ENCODE measurements at regions not wholly inside any gene's neighbourhood (a gene's known extent, or its start where the extent isn't known, plus 50 kb on each side); places are given as distances from the start of the nearest gene placed in this dataset.

DNA sequence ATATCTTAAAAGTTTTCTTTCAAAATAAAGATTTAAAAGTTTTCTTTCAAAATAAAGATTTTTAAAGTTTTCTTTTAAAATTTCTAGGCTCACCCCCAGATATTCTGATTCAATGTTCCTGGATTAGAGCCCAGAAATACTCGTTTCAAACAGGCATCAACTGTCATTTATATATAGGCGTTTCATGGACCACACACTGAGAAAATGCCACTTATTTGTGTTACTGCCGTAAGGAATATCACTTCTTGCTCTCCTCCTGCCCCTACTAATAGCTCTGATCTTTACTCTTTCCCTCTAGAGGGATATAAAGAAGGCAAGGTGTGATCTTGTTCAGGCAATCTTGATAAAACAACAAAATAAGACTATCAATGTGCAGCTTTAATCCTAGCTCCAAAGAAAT is 1324.1 kb downstream of the CDH8 start:
- TF ChIP-seq, protein P1, sequence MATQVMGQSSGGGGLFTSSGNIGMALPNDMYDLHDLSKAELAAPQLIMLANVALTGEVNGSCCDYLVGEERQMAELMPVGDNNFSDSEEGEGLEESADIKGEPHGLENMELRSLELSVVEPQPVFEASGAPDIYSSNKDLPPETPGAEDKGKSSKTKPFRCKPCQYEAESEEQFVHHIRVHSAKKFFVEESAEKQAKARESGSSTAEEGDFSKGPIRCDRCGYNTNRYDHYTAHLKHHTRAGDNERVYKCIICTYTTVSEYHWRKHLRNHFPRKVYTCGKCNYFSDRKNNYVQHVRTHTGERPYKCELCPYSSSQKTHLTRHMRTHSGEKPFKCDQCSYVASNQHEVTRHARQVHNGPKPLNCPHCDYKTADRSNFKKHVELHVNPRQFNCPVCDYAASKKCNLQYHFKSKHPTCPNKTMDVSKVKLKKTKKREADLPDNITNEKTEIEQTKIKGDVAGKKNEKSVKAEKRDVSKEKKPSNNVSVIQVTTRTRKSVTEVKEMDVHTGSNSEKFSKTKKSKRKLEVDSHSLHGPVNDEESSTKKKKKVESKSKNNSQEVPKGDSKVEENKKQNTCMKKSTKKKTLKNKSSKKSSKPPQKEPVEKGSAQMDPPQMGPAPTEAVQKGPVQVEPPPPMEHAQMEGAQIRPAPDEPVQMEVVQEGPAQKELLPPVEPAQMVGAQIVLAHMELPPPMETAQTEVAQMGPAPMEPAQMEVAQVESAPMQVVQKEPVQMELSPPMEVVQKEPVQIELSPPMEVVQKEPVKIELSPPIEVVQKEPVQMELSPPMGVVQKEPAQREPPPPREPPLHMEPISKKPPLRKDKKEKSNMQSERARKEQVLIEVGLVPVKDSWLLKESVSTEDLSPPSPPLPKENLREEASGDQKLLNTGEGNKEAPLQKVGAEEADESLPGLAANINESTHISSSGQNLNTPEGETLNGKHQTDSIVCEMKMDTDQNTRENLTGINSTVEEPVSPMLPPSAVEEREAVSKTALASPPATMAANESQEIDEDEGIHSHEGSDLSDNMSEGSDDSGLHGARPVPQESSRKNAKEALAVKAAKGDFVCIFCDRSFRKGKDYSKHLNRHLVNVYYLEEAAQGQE (IDR thresholded peaks at IDR 0.05): no peak
- TF ChIP-seq, protein P2, sequence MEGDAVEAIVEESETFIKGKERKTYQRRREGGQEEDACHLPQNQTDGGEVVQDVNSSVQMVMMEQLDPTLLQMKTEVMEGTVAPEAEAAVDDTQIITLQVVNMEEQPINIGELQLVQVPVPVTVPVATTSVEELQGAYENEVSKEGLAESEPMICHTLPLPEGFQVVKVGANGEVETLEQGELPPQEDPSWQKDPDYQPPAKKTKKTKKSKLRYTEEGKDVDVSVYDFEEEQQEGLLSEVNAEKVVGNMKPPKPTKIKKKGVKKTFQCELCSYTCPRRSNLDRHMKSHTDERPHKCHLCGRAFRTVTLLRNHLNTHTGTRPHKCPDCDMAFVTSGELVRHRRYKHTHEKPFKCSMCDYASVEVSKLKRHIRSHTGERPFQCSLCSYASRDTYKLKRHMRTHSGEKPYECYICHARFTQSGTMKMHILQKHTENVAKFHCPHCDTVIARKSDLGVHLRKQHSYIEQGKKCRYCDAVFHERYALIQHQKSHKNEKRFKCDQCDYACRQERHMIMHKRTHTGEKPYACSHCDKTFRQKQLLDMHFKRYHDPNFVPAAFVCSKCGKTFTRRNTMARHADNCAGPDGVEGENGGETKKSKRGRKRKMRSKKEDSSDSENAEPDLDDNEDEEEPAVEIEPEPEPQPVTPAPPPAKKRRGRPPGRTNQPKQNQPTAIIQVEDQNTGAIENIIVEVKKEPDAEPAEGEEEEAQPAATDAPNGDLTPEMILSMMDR (IDR thresholded peaks at IDR 0.05): no peak
- TF ChIP-seq POLR2A (IDR thresholded peaks at IDR 0.05; ENCODE audit: low read length) (no peak), KDM5A (IDR thresholded peaks at IDR 0.05) (no peak), HOXB5 (CRISPR knock-in tag; IDR thresholded peaks at IDR 0.05) (no peak), RCOR1 (IDR thresholded peaks at IDR 0.05; ENCODE audit: low read depth, low read length) (no peak), RAD21 (conservative IDR thresholded peaks at IDR 0.05 in 1 of 2, IDR thresholded peaks at IDR 0.05 in 1 of 2) (no peak)
- TF ChIP-seq, protein P3, sequence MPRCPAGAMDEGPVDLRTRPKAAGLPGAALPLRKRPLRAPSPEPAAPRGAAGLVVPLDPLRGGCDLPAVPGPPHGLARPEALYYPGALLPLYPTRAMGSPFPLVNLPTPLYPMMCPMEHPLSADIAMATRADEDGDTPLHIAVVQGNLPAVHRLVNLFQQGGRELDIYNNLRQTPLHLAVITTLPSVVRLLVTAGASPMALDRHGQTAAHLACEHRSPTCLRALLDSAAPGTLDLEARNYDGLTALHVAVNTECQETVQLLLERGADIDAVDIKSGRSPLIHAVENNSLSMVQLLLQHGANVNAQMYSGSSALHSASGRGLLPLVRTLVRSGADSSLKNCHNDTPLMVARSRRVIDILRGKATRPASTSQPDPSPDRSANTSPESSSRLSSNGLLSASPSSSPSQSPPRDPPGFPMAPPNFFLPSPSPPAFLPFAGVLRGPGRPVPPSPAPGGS (IDR thresholded peaks at IDR 0.05): no peak
- TF ChIP-seq, protein P4, sequence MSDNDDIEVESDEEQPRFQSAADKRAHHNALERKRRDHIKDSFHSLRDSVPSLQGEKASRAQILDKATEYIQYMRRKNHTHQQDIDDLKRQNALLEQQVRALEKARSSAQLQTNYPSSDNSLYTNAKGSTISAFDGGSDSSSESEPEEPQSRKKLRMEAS (IDR thresholded peaks at IDR 0.05): no peak
- TF ChIP-seq, protein P5, sequence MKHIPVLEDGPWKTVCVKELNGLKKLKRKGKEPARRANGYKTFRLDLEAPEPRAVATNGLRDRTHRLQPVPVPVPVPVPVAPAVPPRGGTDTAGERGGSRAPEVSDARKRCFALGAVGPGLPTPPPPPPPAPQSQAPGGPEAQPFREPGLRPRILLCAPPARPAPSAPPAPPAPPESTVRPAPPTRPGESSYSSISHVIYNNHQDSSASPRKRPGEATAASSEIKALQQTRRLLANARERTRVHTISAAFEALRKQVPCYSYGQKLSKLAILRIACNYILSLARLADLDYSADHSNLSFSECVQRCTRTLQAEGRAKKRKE (CRISPR knock-in tag; IDR thresholded peaks at IDR 0.05; ENCODE audit: low read depth): no peak
- TF ChIP-seq, protein P6, sequence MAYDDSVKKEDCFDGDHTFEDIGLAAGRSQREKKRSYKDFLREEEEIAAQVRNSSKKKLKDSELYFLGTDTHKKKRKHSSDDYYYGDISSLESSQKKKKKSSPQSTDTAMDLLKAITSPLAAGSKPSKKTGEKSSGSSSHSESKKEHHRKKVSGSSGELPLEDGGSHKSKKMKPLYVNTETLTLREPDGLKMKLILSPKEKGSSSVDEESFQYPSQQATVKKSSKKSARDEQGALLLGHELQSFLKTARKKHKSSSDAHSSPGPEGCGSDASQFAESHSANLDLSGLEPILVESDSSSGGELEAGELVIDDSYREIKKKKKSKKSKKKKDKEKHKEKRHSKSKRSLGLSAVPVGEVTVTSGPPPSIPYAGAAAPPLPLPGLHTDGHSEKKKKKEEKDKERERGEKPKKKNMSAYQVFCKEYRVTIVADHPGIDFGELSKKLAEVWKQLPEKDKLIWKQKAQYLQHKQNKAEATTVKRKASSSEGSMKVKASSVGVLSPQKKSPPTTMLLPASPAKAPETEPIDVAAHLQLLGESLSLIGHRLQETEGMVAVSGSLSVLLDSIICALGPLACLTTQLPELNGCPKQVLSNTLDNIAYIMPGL (CRISPR knock-in tag; IDR thresholded peaks at IDR 0.05; ENCODE audit: borderline replicate concordance): no peak
